PFSK-1 (cell line): ENCODE measurements at regions not wholly inside any gene's neighbourhood (a gene's known extent, or its start where the extent isn't known, plus 50 kb on each side); places are given as distances from the start of the nearest gene placed in this dataset.

Experiments used
- FOXP2 ChIP-seq: optimal IDR thresholded peaks from 2 replicates; pipeline ENCODE3; 2011; ENCODE audit warnings: borderline replicate concordance, control low read depth, inconsistent platforms; ENCODE audit not compliant: insufficient read depth; ENCODE audit errors: extremely low read length, extremely low read depth
- POLR2AphosphoS5 ChIP-seq: IDR thresholded peaks from 2 replicates; pipeline ENCODE4 v1.6.1; 2012; ENCODE audit warnings: low read depth, mild to moderate bottlenecking, control low read depth, low read length, moderate library complexity
- SIN3A ChIP-seq: IDR thresholded peaks from 2 replicates; pipeline ENCODE4 v1.6.1; 2012; ENCODE audit warnings: mild to moderate bottlenecking, low read length, moderate library complexity, borderline replicate concordance; ENCODE audit not compliant: insufficient read depth
- TAF1 ChIP-seq: IDR thresholded peaks from 2 replicates; pipeline ENCODE4 v1.6.1; 2012; ENCODE audit warnings: low read length, control low read depth, borderline replicate concordance; ENCODE audit not compliant: insufficient read depth
- TF ChIP-seq, protein P1 (sequence below), 2 experiments: IDR thresholded peaks; 2 replicates each; pipeline versions ENCODE4 v1.6.1 to v1.8.0; 2011 to 2012; ENCODE audit warnings: low read depth in 2 of 2, low read length in 2 of 2, control low read depth in 1 of 2, inconsistent platforms in 1 of 2, mild to moderate bottlenecking in 1 of 2, moderate library complexity in 1 of 2; ENCODE audit not compliant: insufficient read depth in 1 of 2

DNA sequence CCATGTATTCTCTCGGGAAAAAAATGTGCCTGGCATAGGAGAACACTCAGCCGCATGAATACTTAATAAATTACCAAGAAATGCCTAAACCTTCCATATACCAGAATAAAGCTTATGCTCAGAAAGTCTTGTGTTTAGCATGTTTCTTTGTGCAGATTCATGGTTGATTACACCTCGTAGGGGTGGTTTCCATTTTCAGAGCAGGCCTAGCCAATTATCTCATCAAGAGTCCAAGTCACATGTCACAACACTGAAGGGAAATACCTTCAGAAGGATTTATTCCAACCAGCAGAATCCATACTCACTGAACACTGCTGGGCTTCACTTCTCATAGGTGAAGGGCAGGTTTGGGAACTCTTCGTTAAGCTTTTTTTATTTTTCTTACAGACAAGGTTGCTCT lies 539.7 kb downstream of the PLXDC2 start:
- no peak for TF ChIP-seq FOXP2
- TF ChIP-seq, protein P1, sequence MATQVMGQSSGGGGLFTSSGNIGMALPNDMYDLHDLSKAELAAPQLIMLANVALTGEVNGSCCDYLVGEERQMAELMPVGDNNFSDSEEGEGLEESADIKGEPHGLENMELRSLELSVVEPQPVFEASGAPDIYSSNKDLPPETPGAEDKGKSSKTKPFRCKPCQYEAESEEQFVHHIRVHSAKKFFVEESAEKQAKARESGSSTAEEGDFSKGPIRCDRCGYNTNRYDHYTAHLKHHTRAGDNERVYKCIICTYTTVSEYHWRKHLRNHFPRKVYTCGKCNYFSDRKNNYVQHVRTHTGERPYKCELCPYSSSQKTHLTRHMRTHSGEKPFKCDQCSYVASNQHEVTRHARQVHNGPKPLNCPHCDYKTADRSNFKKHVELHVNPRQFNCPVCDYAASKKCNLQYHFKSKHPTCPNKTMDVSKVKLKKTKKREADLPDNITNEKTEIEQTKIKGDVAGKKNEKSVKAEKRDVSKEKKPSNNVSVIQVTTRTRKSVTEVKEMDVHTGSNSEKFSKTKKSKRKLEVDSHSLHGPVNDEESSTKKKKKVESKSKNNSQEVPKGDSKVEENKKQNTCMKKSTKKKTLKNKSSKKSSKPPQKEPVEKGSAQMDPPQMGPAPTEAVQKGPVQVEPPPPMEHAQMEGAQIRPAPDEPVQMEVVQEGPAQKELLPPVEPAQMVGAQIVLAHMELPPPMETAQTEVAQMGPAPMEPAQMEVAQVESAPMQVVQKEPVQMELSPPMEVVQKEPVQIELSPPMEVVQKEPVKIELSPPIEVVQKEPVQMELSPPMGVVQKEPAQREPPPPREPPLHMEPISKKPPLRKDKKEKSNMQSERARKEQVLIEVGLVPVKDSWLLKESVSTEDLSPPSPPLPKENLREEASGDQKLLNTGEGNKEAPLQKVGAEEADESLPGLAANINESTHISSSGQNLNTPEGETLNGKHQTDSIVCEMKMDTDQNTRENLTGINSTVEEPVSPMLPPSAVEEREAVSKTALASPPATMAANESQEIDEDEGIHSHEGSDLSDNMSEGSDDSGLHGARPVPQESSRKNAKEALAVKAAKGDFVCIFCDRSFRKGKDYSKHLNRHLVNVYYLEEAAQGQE (IDR thresholded peaks at IDR 0.05; ENCODE audit: insufficient read depth in 1 of 2, low read depth in 2 of 2, low read length in 2 of 2) = no peak
- no peak for TF ChIP-seq TAF1
- no peak for TF ChIP-seq SIN3A
- no peak for TF ChIP-seq POLR2AphosphoS5

DNA sequence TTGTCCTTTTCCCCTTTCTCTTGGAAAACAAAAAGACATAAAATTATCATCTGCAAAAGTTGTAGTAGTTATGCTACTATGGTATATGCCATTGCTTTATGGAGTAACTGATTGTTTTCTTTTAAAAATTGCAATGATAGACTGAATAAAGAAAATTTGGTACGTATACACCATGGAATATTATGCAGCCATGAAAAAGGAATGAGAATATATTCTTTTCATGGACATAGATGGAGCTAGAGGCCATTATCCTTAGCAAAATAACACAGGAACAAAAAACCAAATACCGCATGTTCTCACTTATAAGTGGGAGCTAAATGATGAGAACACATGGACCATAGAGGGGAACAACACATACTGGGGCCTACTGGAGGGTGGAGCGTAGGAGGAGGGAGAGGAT lies 538.8 kb downstream of the PLXDC2 start:
- TF ChIP-seq SIN3A = no peak
- TF ChIP-seq FOXP2 = no peak
- no peak for TF ChIP-seq TAF1
- TF ChIP-seq POLR2AphosphoS5 = no peak
- TF ChIP-seq, protein P1 (IDR thresholded peaks at IDR 0.05; ENCODE audit: insufficient read depth in 1 of 2, low read depth in 2 of 2, low read length in 2 of 2) = no peak

DNA sequence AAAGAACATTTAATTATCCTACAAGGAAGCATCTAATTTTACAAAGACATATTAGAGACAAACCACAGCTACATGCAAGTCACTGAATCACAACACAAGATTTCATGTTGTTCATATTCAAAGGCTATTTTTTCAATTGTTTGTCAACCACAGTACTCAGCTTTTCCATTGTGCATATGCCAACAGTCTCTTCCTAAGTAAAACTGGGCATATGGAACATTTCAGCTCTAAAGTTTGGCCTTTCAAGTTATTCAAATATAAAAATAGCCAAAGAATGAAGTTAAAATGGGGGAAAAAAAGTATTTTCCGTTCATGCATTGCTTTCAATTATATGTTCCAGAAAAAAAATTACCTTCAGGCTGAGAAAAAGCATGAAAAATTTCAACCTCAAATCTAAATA lies 537.9 kb downstream of the PLXDC2 start:
- TF ChIP-seq SIN3A (no peak), FOXP2 (no peak), POLR2AphosphoS5 (no peak), TAF1 (no peak)
- TF ChIP-seq, protein P1 (IDR thresholded peaks at IDR 0.05; ENCODE audit: insufficient read depth in 1 of 2, low read depth in 2 of 2, low read length in 2 of 2) = no peak

DNA sequence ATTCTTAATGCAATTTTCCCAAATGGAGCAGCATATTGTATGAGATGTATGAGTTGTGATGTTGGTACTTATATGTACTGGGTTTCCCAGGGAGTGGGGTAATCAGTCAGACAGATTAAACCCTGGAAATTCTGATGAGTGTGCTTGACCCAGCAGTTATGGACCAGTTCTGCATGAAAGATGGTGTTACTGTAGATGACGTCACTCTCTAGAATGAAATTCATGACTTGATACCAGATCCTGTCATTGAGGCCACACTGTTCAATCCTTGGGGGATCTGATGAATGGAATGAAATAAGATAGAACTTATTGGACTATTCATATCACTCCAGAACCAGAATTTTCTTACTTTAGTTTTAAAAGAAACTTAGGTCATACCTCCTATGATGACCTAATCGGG lies 534.3 kb downstream of the PLXDC2 start:
- TF ChIP-seq FOXP2 = no peak
- TF ChIP-seq TAF1 = no peak
- TF ChIP-seq, protein P1 (IDR thresholded peaks at IDR 0.05; ENCODE audit: insufficient read depth in 1 of 2, low read depth in 2 of 2, low read length in 2 of 2) = no peak
- no peak for TF ChIP-seq POLR2AphosphoS5
- TF ChIP-seq SIN3A = no peak

DNA sequence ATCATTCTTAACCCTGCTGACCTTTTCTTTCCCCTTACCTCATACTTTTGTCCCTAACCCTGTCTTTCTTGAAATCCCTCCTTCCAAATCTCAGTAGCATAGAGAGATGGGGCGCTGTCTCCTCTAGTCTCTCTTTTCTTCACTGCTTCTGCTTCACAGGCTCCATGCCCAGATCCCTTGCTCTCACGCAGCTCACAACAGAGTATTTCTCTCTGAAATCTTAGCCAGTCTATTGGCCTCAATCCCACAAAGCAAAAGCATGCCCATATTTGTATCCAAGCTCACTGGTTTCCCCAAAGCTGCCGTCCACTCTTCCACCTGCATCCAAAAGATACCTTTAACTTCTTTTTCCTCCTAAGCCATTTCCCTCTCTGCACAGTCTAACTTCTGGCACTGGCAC lies 526.8 kb downstream of the PLXDC2 start:
- TF ChIP-seq SIN3A (no peak), TAF1 (no peak), FOXP2 (no peak), POLR2AphosphoS5 (no peak)
- TF ChIP-seq, protein P1 (IDR thresholded peaks at IDR 0.05; ENCODE audit: insufficient read depth in 1 of 2, low read depth in 2 of 2, low read length in 2 of 2) = no peak
